Kidney (tissue), 13 donors: ENCODE measurements at regions not wholly inside any gene's neighbourhood (a gene's known extent, or its start where the extent isn't known, plus 50 kb on each side); places are given as distances from the start of the nearest gene placed in this dataset.

ENCODE experiments used
- DNase-seq, 5 donors: peaks; one replicate each; pipeline ENCODE4 v3.0.0-alpha.2; 2013 to 2020
- FAIRE-seq: peaks from 2 replicates; lab custom pipeline; 2012; peaks lifted over from hg19 to GRCh38; lab: Jason Lieb, UNC
- H3K27ac ChIP-seq, 2 donors: one replicate each; pipeline ENCODE4 v1.7.0; 2013; ENCODE audit warnings: low read depth in 2 of 2, low read length in 2 of 2, inconsistent platforms in 1 of 2
- H3K27me3 ChIP-seq: one replicate; pipeline ENCODE4 v1.7.1; 2013; ENCODE audit warnings: low read length, inconsistent platforms; ENCODE audit not compliant: control insufficient read depth, insufficient read depth
- H3K36me3 ChIP-seq, 3 donors: one replicate each; pipeline versions ENCODE4 v1.7.0 to v1.7.1; 2013; ENCODE audit warnings: low read length in 3 of 3, control low read depth in 1 of 3, inconsistent platforms in 1 of 3; ENCODE audit not compliant: insufficient read depth in 3 of 3, control insufficient read depth in 2 of 3
- H3K4me1 ChIP-seq, 3 donors: one replicate each; pipeline versions ENCODE4 v1.7.0 to v1.7.1; 2013; ENCODE audit warnings: low read length in 3 of 3, inconsistent platforms in 1 of 3, low read depth in 1 of 3; ENCODE audit not compliant: control insufficient read depth in 2 of 3, insufficient read depth in 2 of 3
- H3K4me3 ChIP-seq, 3 donors: one replicate each; pipeline versions ENCODE4 v1.7.0 to v1.8.1; 2013; ENCODE audit warnings: low read length in 3 of 3, control low read depth in 1 of 3, inconsistent platforms in 1 of 3
- H3K9ac ChIP-seq, 3 donors: one replicate each; pipeline versions ENCODE4 v1.7.0 to v1.7.1; 2013; ENCODE audit warnings: low read length in 3 of 3, control low read depth in 1 of 3, inconsistent platforms in 1 of 3
- H3K9me3 ChIP-seq, 3 donors: one replicate each; pipeline versions ENCODE4 v1.7.0 to v1.7.1; 2013; ENCODE audit warnings: low read length in 3 of 3, control low read depth in 1 of 3, inconsistent platforms in 1 of 3; ENCODE audit not compliant: control insufficient read depth in 2 of 3, insufficient read depth in 1 of 3
- intact Hi-C: fragments of 100-400 bp; cut with DNase I; formaldehyde crosslinking; loops from one replicate; pipeline ENCODE4 v1.11.1; 2022
- TF ChIP-seq, protein P1 (sequence below): IDR thresholded peaks from 3 replicates; pipeline ENCODE4 v1.5.1; 2012; ENCODE audit warnings: mild to moderate bottlenecking, moderate library complexity, borderline replicate concordance; ENCODE audit not compliant: insufficient read depth; ENCODE audit errors: extremely low read depth
- donor health status: control.
- donor health status: control.
- donor health status: control.
- donor health status: control.
- donor health status: control.
- donor health status: DM: yes; HTN: yes; CAD: no.
- donor health status: Normal renal cell carcinoma (clear cell type).

DNA sequence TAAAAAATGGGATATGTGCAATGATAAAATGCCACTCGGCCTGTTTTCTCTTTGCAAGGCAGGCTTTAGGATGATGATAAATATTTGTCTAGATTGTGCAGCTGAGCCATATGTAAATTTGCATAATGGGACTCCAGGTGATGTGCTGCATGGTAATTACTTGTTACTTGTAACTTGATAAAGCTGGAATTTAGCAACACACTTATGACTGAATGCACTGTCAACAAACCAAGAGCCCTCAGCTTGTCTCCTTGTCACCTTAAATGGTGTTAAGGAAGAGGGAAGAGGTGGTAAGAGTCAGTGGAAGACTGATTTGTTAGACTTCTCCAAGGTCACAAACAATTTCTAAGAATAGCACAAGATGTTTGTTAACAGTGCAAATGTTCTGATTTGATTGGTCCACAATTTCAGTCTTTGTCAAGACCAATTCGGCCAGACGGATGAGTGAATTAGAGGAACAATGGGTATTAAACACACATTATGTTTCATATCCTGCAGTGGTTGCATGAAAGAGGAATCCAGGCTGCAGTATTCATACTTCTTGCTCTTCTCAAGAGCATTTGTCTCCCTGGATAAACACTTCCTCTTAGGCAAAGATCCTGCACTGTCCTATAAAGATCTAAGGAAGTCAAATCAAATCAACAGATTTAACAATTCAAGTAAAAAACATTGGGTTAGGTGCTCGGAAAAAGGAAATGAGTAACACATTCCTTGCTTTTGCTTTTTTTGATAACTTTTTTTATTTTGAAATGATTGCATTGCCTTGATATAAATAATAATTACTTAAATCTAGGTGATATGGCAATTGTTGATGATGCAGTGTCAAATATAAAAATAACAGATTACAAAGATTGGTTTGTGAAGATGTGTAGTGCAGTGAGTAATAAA is 448.3 kb upstream of the DDI1 start:
- Histone ChIP-seq H3K4me3 (no peak overlapping the region), H3K27ac (no peak overlapping the region), H3K9ac (no peak overlapping the region), H3K9me3 (no peaks in the 10 kb centered on the region), H3K27me3 (no peaks in the 10 kb centered on the region), H3K36me3 (no peaks in the 10 kb centered on the region), H3K4me1 (no peaks in the 10 kb centered on the region)
- intact Hi-C loops, result no loop called here
- TF ChIP-seq, protein P1, sequence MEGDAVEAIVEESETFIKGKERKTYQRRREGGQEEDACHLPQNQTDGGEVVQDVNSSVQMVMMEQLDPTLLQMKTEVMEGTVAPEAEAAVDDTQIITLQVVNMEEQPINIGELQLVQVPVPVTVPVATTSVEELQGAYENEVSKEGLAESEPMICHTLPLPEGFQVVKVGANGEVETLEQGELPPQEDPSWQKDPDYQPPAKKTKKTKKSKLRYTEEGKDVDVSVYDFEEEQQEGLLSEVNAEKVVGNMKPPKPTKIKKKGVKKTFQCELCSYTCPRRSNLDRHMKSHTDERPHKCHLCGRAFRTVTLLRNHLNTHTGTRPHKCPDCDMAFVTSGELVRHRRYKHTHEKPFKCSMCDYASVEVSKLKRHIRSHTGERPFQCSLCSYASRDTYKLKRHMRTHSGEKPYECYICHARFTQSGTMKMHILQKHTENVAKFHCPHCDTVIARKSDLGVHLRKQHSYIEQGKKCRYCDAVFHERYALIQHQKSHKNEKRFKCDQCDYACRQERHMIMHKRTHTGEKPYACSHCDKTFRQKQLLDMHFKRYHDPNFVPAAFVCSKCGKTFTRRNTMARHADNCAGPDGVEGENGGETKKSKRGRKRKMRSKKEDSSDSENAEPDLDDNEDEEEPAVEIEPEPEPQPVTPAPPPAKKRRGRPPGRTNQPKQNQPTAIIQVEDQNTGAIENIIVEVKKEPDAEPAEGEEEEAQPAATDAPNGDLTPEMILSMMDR, result no peak
- FAIRE-seq, result no peak
- no peak for DNase-seq

DNA sequence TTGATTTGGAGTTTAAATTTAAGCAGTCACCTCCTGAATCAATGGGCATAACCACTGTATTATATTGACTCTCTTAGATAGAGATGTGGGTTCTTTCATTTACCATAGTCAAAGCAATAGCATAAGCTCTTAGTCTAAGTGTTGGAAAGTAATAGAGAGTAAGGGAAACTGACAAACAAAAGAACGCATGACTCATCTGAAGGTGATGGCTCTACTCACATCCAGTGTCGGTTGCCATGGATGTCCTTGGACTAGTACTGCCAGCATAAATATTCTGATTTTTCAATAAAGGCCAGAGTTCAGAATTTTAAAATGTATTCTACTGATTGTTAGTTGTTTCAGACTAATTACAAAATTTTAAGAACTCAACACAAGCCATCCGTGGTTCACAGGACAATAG is 444.9 kb upstream of the DDI1 start:
- H3K9ac ChIP-seq, result no peak overlapping the region
- no peaks in the 10 kb centered on the region for H3K9me3 ChIP-seq
- no peak overlapping the region for H3K4me3 ChIP-seq
- FAIRE-seq (no peak), DNase-seq (no peak)
- no peak overlapping the region for H3K27ac ChIP-seq
- intact Hi-C loops, result no loop called here
- no peaks in the 10 kb centered on the region for H3K36me3 ChIP-seq
- H3K27me3 ChIP-seq, result no peaks in the 10 kb centered on the region
- H3K4me1 ChIP-seq, result no peaks in the 10 kb centered on the region
- TF ChIP-seq, protein P1, result no peak

DNA sequence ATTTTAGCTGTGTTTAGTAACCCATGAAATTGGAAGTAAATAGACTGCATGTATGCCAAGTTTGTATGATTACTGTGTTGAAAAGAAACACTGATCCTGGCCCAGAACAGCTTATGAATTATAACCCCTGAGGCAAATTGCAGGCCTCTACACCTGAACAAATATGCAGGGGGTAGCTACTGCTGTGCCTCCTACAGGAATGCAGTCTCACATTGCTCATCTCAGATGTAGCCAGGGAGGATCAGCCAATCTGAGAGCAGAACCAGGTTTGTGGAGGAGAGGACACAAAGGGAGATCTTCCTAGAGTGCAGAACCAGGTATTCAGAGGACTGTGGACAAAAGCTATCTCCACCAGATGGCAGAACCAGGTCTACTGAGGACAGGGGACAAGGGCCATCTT is 442.2 kb upstream of the DDI1 start:
- no peak for FAIRE-seq
- intact Hi-C loops, result no loop called here

More for the DNA sequence above, 442.2 kb upstream of the DDI1 start:
- Histone ChIP-seq H3K9me3 (no peaks in the 10 kb centered on the region), H3K27ac (no peak overlapping the region), H3K4me3 (no peak overlapping the region), H3K9ac (no peak overlapping the region), H3K4me1 (no peaks in the 10 kb centered on the region), H3K36me3 (no peaks in the 10 kb centered on the region), H3K27me3 (no peaks in the 10 kb centered on the region)
- DNase-seq, result no peak
- TF ChIP-seq, protein P1, result no peak
